H1 (cell line): ENCODE measurements at regions not wholly inside any gene's neighbourhood (a gene's known extent, or its start where the extent isn't known, plus 50 kb on each side); places are given as distances from the start of the nearest gene placed in this dataset.

Source experiments
- CTCF ChIA-PET: fragments of 300-600 bp; sonication (Branson Sonifier 250); formaldehyde crosslinking; loops from one replicate; lab custom pipeline; 2021; ENCODE audit not compliant: partially characterized antibody; lab: Charles Lee
- POLR2A ChIA-PET: fragments of 300-600 bp; sonication (Branson Sonifier 250); formaldehyde crosslinking; loops from one replicate; lab custom pipeline; 2021; ENCODE audit warnings: inconsistent platforms; ENCODE audit not compliant: partially characterized antibody; lab: Charles Lee
- DNase-seq, 2 experiments: peaks; one replicate each; pipeline versions ENCODE4 v3.0.0 to v3.0.0-alpha.2; 2010 to 2022; ENCODE audit warnings: low spot score in 2 of 2, low read depth in 1 of 2, mixed read lengths in 1 of 2
- FAIRE-seq: peaks from 2 replicates; lab custom pipeline; 2011; peaks lifted over from hg19 to GRCh38; lab: Jason Lieb, UNC
- H2AFZ ChIP-seq: 2 replicates; pipeline ENCODE4 v1.8.1; 2012; ENCODE audit warnings: low read length, inconsistent platforms
- H2AK5ac ChIP-seq: 2 replicates; pipeline ENCODE4 v1.6.1; 2013; ENCODE audit warnings: low read depth, low read length
- H2BK120ac ChIP-seq: replicated peaks from 2 replicates; pipeline ENCODE3; 2013; ENCODE audit warnings: low read depth, low read length, inconsistent platforms
- H2BK12ac ChIP-seq: 2 replicates; pipeline ENCODE4 v1.6.1; 2013; ENCODE audit warnings: low read depth, low read length
- H2BK15ac ChIP-seq: 2 replicates; pipeline ENCODE4 v1.6.1; 2013; ENCODE audit warnings: low read length
- H2BK20ac ChIP-seq: 2 replicates; pipeline ENCODE4 v1.6.1; 2013; ENCODE audit warnings: low read length
- H2BK5ac ChIP-seq: 2 replicates; pipeline ENCODE4 v1.6.1; 2013; ENCODE audit warnings: low read depth, low read length
- H3K14ac ChIP-seq: 2 replicates; pipeline ENCODE4 v1.6.1; 2013; ENCODE audit warnings: inconsistent platforms; ENCODE audit not compliant: insufficient read length
- H3K18ac ChIP-seq: 2 replicates; pipeline ENCODE4 v1.6.1; 2013; ENCODE audit warnings: low read length; ENCODE audit errors: extremely low read depth
- H3K23ac ChIP-seq: 2 replicates; pipeline ENCODE4 v1.6.1; 2013; ENCODE audit warnings: inconsistent platforms; ENCODE audit not compliant: insufficient read length
- H3K23me2 ChIP-seq: 2 replicates; pipeline ENCODE4 v1.6.1; 2013; ENCODE audit warnings: low read depth, low read length
- H3K27ac ChIP-seq: 2 replicates; pipeline ENCODE4 v1.6.1; 2011; ENCODE audit warnings: low read depth, low read length, inconsistent platforms
- H3K27me3 ChIP-seq, 4 experiments: replicated peaks in 1 of 4; 1 replicate in 1 of 4; 2 replicates in 3 of 4; pipeline versions ENCODE4 v1.6.1 to v1.8.1; 2011 to 2013; ENCODE audit warnings: low read length in 3 of 4, mild to moderate bottlenecking in 3 of 4, inconsistent platforms in 2 of 4, mixed read lengths in 2 of 4, moderate library complexity in 1 of 4; ENCODE audit not compliant: control insufficient read depth in 3 of 4, insufficient read depth in 3 of 4; ENCODE audit errors: extremely low read depth in 1 of 4
- H3K36me3 ChIP-seq, 4 experiments: 2 replicates each; pipeline versions ENCODE4 v1.6.1 to v1.8.1; 2011 to 2013; ENCODE audit warnings: mild to moderate bottlenecking in 4 of 4, low read length in 3 of 4, moderate library complexity in 2 of 4, control low read depth in 1 of 4, inconsistent platforms in 1 of 4; ENCODE audit not compliant: insufficient read depth in 4 of 4, control insufficient read depth in 2 of 4
- H3K4ac ChIP-seq: replicated peaks from 2 replicates; pipeline ENCODE3; 2013; ENCODE audit warnings: low read length, low read depth, mixed read lengths, inconsistent platforms; ENCODE audit not compliant: insufficient read length
- H3K4me1 ChIP-seq, 4 experiments: replicated peaks in 1 of 4; 1 replicate in 1 of 4; 2 replicates in 3 of 4; pipeline versions ENCODE4 v1.6.1 to v1.8.1; 2011 to 2013; ENCODE audit warnings: low read length in 3 of 4, inconsistent platforms in 2 of 4, mixed read lengths in 1 of 4; ENCODE audit not compliant: insufficient read depth in 4 of 4, control insufficient read depth in 3 of 4
- H3K4me2 ChIP-seq, 2 experiments: 2 replicates each; pipeline versions ENCODE4 v1.6.1 to v1.8.1; 2011 to 2013; ENCODE audit warnings: low read depth in 2 of 2, low read length in 2 of 2, control low read depth in 1 of 2, inconsistent platforms in 1 of 2, mild to moderate bottlenecking in 1 of 2; ENCODE audit not compliant: insufficient read depth in 1 of 2
- H3K4me3 ChIP-seq, 4 experiments: fragments of 200-600, 300-600 bp in 1 of 4; sonication (generic), shearing (Covaris generic), sonication (Bioruptor Twin) in 1 of 4; 2 replicates each; pipeline versions ENCODE4 v1.5.1 to v1.8.1; 2011 to 2016; ENCODE audit warnings: low read length in 4 of 4, low read depth in 3 of 4, control low read depth in 2 of 4, inconsistent platforms in 2 of 4, mild to moderate bottlenecking in 2 of 4, mixed read lengths in 1 of 4, moderate library complexity in 1 of 4; ENCODE audit not compliant: insufficient read depth in 2 of 4; ENCODE audit errors: extremely low read depth in 1 of 4
- H3K56ac ChIP-seq: replicated peaks from 2 replicates; pipeline ENCODE3; 2013; ENCODE audit warnings: low read depth, mild to moderate bottlenecking, mixed read lengths, low read length, inconsistent platforms; ENCODE audit not compliant: insufficient read length
- H3K79me1 ChIP-seq: 2 replicates; pipeline ENCODE4 v1.6.1; 2013; ENCODE audit warnings: low read depth, low read length, control low read depth
- H3K79me2 ChIP-seq, 2 experiments: 2 replicates each; pipeline versions ENCODE4 v1.6.1 to v1.8.1; 2012 to 2013; ENCODE audit warnings: low read length in 2 of 2, mild to moderate bottlenecking in 2 of 2, inconsistent platforms in 1 of 2; ENCODE audit not compliant: insufficient read depth in 2 of 2, control insufficient read depth in 1 of 2
- H3K9ac ChIP-seq, 4 experiments: replicated peaks in 1 of 4; 1 replicate in 1 of 4; 2 replicates in 3 of 4; pipeline versions ENCODE4 v1.6.1 to v1.8.1; 2011 to 2013; ENCODE audit warnings: low read depth in 3 of 4, low read length in 3 of 4, control low read depth in 2 of 4, mild to moderate bottlenecking in 2 of 4, moderate library complexity in 2 of 4, inconsistent platforms in 1 of 4; ENCODE audit errors: extremely low read depth in 1 of 4
- H3K9me3 ChIP-seq, 2 experiments: 2 replicates each; pipeline versions ENCODE4 v1.6.1 to v1.8.1; 2012 to 2013; ENCODE audit warnings: mild to moderate bottlenecking in 2 of 2, moderate library complexity in 2 of 2, control low read depth in 1 of 2, inconsistent platforms in 1 of 2, low read depth in 1 of 2, low read length in 1 of 2, mixed read lengths in 1 of 2; ENCODE audit not compliant: insufficient read depth in 2 of 2
- H4K20me1 ChIP-seq, 2 experiments: replicated peaks in 1 of 2; 2 replicates each; pipeline versions ENCODE3 to v1.8.1; 2011 to 2013; ENCODE audit warnings: inconsistent platforms in 2 of 2, low read length in 2 of 2, mild to moderate bottlenecking in 1 of 2; ENCODE audit not compliant: insufficient read depth in 2 of 2, control insufficient read depth in 1 of 2
- H4K5ac ChIP-seq: 2 replicates; pipeline ENCODE4 v1.6.1; 2013; ENCODE audit warnings: low read length, low read depth, mixed read lengths, inconsistent platforms; ENCODE audit not compliant: insufficient read length
- H4K8ac ChIP-seq: 2 replicates; pipeline ENCODE4 v1.8.0; 2013; ENCODE audit warnings: mild to moderate bottlenecking, moderate library complexity, low read length, inconsistent platforms; ENCODE audit not compliant: insufficient read depth; ENCODE audit errors: extremely low read depth
- H4K91ac ChIP-seq: replicated peaks from 2 replicates; pipeline ENCODE3; 2013; ENCODE audit warnings: low read length, mixed read lengths, inconsistent platforms; ENCODE audit not compliant: insufficient read length
- ASH2L ChIP-seq: fragments of 200-600, 300-600 bp; sonication (generic); IDR thresholded peaks from one replicate; pipeline ENCODE4 v1.7.1; 2017; ENCODE audit warnings: low read length
- CBX8 ChIP-seq: fragments of 300-800, 300-1000 bp; sonication (generic); IDR thresholded peaks from 2 replicates; pipeline ENCODE4 v1.7.1; 2016; ENCODE audit warnings: low read depth, low read length, borderline replicate concordance
- CEBPB ChIP-seq: IDR thresholded peaks from 2 replicates; pipeline ENCODE4 v1.6.1; 2012; ENCODE audit warnings: low read depth, low read length
- POLR2AphosphoS5 ChIP-seq: IDR thresholded peaks from 2 replicates; pipeline ENCODE4 v1.6.1; 2011; ENCODE audit warnings: low read depth, low read length
- RAD21 ChIP-seq, 2 experiments: IDR thresholded peaks in 1 of 2; conservative IDR thresholded peaks in 1 of 2; 2 replicates each; pipeline ENCODE4 v1.6.1; 2011; ENCODE audit warnings: low read depth in 2 of 2, low read length in 2 of 2, improper control_type of control experiment in 1 of 2, inconsistent platforms in 1 of 2, mild to moderate bottlenecking in 1 of 2, moderate library complexity in 1 of 2
- RFX5 ChIP-seq: IDR thresholded peaks from 2 replicates; pipeline ENCODE4 v1.6.1; 2011; ENCODE audit warnings: low read depth, low read length, improper control_type of control experiment, borderline replicate concordance
- TAF1 ChIP-seq: IDR thresholded peaks from 2 replicates; pipeline ENCODE4 v1.6.1; 2011; ENCODE audit warnings: mild to moderate bottlenecking, low read depth, low read length
- WGBS, 2 experiments: shearing (Covaris generic) in 1 of 2; methylation state at CpG; one replicate each; pipeline versions ENCODE4 v1.1.6 to v1.1.7; 2013 to 2015; ENCODE audit warnings: low lambda C conversion rate in 2 of 2, mixed read lengths in 2 of 2, inconsistent platforms in 1 of 2, low coverage in 1 of 2, missing lambda C conversion rate in 1 of 2; ENCODE audit not compliant: insufficient replicate concordance in 2 of 2, insufficient coverage in 1 of 2, insufficient read length in 1 of 2; ENCODE audit errors: extremely low coverage in 1 of 2, missing lambda C conversion rate in 1 of 2; 5-methylcytosine and 5-hydroxymethylcytosine counted together

DNA sequence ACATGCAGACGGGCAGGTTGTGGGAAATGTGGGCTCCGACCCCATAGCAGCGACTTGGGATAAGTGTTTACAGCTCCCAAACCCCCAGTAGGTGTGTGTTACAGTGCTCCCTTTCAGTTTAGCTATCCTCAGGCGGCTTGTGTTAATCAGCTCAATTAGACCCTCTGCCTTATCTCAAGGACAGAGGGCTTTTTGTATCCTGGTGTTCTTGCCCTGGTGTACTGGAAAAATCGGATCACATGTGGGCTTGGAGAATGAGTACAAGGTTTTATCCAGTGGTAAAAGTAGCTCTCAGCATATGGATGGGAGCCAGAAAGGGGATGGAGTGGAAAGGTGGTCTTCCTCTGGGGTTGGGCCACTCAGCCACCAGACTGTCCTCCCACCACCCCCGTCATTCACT, 264.7 kb upstream of the SYT4 start:
- Histone ChIP-seq H3K4ac (no peak overlapping the region), H2BK5ac (no peak overlapping the region), H4K91ac (no peak overlapping the region), H4K20me1 (no peaks in the 10 kb centered on the region)
- 88% methylated on average over 6 of the region's 6 CpGs; no CpG with 5 or more reads in 1 of the 2 experiments for WGBS, 2 experiments
- no peak for FAIRE-seq
- TF ChIP-seq POLR2AphosphoS5 (no peak), ASH2L (no peak), RAD21 (IDR thresholded peaks at IDR 0.05 in 1 of 2, conservative IDR thresholded peaks at IDR 0.05 in 1 of 2; ENCODE audit: low read depth in 2 of 2, low read length in 2 of 2) (no peak), CBX8 (no peak), TAF1 (no peak), RFX5 (no peak), CEBPB (no peak)
- TF ChIP-seq, all 59 proteins: peak for 0
- Histone ChIP-seq H2AK5ac (no peak overlapping the region), H3K56ac (no peak overlapping the region), H3K4me3 (no peak overlapping the region), H2BK20ac (no peak overlapping the region), H4K8ac (no peak overlapping the region), H3K23ac (no peak overlapping the region), H4K5ac (no peak overlapping the region), H3K36me3 (no peaks in the 10 kb centered on the region), H3K23me2 (no peaks in the 10 kb centered on the region), H3K27me3 (no peaks in the 10 kb centered on the region), H2BK12ac (no peak overlapping the region), H2BK15ac (no peak overlapping the region), H2BK120ac (no peak overlapping the region), H2AFZ (peak overlapping the region; percentile 81; the same call in 1 of the 2 replicates), H3K79me1 (no peaks in the 10 kb centered on the region), H3K14ac (no peak overlapping the region), H3K18ac (no peak overlapping the region), H3K9me3 (no peaks in the 10 kb centered on the region), H3K4me1 (no peaks in the 10 kb centered on the region), H3K27ac (no peak overlapping the region), H3K4me2 (no peak overlapping the region), H3K9ac (no peak overlapping the region), H3K79me2 (no peaks in the 10 kb centered on the region)
- POLR2A ChIA-PET = no interaction called here
- CTCF ChIA-PET = no interaction called here
- no peak for DNase-seq
